HG02571 (cell line): ENCODE measurements at regions not wholly inside any gene's neighbourhood (a gene's known extent, or its start where the extent isn't known, plus 50 kb on each side); places are given as distances from the start of the nearest gene placed in this dataset.

ENCODE experiments used
- ATAC-seq: cut with Tn5 transposase; IDR thresholded peaks from one replicate; pipeline ENCODE4 v1.9.1; 2021; ENCODE audit warnings: mild to moderate bottlenecking, moderate library complexity; ENCODE audit not compliant: unreplicated experiment

DNA sequence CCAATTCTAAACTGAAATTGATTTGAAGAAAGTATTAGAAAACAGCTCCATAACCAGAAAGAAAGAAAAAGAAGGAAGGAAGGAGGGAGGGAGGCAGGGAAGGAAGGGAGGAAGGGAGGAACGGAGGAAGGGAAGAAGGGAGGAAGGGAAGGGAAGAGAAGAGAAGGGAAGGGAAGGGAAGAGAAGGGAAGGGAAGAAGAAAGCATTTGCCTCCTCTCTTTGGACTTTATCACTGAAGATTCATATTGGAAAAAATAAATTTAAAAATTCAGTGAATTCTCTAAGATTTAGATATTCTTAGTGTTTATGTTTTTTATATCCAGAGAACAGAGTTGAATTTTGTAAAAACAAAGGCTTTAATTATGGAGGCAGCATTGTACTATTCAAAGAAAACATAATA, 68.5 kb upstream of the NXT1 start:
- ATAC-seq = no peak

DNA sequence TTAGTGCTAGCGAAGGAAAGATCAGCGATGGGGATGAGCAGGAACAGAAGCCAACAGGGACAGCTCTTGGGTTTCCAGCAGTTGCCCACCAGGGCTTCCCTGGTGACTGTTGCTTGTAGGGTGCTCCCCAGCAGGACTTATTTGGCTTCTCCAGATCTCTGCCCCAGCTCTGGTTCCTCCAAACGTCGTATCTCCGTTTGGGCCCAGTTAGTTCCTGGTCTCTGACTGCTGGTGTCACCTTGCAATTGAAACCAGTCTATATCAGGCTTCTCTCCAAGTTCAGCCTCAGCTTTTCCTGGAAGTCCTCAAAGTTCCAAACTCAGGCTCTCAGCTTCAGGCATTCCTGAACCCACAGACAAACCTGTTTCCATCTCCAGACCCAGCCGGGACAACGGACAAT, 70.8 kb upstream of the NXT1 start:
- no peak for ATAC-seq

GRCh38 chr20:23278172-23278571, 72.4 kb upstream of the NXT1 start:
- ATAC-seq = no peak

GRCh38 chr20:23277316-23277715, 73.3 kb upstream of the NXT1 start:
- no peak for ATAC-seq

DNA sequence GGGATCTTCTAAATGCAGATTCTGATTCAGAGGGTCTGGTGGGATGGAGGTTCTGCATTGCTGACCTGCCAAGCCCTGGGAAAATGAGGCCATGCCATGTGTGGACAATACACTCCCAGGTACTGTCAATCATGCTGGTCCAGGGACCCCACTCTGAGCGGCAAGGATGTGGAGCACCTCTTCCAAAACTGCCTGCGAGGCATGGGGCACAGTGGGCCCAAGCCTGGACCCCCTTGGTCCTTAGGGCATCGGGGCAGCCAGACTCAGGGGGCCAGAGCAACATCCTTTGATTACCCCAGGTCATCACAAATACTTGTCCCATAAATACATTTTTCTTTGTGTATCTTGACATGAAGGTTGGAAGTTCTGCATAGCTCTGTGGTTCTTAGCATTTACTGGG, 76.8 kb upstream of the NXT1 start:
- no peak for ATAC-seq

- no peak for ATAC-seq
These were observed 78.2 kb upstream of the NXT1 start for GRCh38 chr20:23272176-23273029.

GRCh38 chr20:23270382-23270911, 80.1 kb upstream of the NXT1 start:
- no peak for ATAC-seq

GRCh38 chr20:23269954-23270353, 80.6 kb upstream of the NXT1 start:
- no peak for ATAC-seq

- ATAC-seq = no peak
These were observed 81.7 kb upstream of the NXT1 start for GRCh38 chr20:23268792-23269354.

- no peak for ATAC-seq
These were observed 82.7 kb upstream of the NXT1 start for GRCh38 chr20:23267909-23268308.

- no peak for ATAC-seq
These were observed 83.8 kb upstream of the NXT1 start for GRCh38 chr20:23266530-23267398.

DNA sequence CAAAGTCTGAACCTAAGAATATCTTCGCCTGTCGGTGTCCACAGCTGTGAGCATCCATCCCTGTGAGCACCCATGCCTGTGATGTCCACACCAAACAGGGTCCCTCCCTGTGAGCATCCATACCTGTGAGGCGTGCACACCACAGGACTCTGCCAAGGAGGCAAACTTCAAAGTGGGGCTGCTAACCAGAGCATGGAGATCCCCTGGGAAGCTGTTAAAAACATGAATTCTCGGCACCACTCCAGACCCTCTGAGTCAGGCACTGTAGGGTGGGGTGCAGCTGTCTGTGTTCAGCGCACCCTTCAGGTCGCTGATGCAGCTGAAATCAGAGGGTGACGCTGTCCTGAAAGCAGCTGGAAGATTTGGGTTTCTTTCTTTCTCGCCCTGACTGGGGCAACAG, 85.4 kb upstream of the NXT1 start:
- ATAC-seq = no peak

- no peak for ATAC-seq
These were observed 86.0 kb upstream of the NXT1 start for GRCh38 chr20:23264545-23264944.

DNA sequence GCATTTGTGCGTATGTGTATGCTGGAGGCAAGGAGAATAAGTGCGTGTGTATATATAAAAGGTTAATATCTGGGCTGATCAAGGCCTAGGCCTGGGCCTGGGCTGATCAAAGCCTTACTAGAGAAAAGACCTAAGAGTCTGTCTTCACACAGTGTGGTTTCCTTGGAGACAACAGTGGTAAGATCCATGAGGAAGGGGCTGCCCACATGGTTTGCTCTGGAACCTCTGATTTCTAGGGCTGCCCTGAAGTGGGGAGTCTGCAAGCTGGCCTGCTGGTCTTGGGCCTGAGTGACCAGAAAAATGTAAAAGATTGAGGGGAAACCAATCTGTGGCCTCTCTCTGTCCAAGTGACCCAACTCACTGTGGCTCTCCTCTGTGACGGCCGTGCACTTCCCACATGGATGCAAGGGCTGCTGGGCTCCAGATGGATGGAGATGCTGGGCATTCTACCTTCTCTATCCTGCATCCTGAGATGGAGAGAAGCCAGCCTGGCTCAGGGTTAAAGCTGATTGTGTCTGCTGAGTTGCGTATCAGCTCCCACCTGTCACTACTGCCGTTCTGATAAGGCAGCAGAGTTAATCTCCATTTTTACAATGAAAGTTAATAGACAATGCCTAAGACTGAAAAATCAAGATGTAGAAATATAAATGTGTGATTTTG, 90.3 kb upstream of the NXT1 start:
- no peak for ATAC-seq

DNA sequence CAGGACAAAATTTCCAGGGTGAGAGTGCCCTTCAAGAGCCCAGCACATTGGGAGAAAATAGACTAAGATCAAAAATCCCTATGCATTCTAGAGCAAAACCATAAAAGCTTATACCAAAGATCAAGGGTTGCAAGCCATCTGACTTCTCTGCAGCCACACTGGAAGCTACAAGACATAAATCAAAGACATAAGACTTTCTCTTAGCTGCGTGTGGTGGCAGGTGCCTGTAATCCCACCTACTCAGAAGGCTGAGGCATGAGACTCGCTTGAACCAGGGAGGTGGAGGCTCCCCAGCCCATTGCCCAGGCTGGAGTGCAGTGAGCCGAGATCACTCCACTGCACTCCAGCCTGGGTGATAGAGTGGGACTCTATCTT, 91.9 kb upstream of the NXT1 start:
- no peak for ATAC-seq

DNA sequence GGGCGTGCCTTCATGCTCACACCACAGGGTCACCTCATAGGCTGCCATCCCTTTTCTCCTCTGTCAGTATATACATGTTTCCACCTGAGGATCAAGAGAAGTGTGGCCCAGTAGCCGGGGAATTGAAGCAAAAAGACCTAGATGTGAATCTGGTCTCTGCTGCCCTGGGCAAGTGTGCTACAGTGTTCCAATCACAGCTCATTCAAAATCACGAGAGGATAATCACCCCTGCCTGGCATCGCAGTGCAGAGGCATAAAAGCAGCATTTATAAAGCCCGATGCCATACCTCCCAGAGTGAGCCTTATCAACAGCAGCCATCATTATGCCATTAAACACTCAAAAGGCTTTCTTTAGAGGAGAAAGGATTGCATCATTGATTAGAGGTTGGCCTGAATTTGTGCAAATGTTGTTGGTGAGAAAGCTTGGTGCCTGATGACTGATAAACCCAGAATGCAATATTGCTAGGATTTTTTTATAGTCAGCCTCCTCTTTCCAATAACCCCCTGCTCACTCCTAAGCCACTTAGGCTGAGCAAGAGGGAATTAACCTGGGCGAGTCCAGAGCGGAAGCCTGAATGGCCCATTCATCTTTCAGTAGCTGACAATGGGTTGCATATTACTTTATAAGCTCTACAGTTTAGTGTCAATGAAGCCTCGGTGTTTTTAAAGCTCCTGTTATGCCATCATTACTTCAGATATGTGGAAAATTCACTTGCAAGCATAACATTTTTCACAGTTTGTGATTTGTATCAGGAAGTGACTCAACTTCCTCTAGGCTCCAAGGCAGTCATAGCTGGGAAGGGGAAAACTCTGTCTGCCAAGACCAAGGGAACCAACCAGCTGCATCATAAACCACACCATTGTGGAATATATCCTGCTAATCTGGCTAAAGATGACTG, 92.5 kb upstream of the NXT1 start:
- ATAC-seq = no peak

DNA sequence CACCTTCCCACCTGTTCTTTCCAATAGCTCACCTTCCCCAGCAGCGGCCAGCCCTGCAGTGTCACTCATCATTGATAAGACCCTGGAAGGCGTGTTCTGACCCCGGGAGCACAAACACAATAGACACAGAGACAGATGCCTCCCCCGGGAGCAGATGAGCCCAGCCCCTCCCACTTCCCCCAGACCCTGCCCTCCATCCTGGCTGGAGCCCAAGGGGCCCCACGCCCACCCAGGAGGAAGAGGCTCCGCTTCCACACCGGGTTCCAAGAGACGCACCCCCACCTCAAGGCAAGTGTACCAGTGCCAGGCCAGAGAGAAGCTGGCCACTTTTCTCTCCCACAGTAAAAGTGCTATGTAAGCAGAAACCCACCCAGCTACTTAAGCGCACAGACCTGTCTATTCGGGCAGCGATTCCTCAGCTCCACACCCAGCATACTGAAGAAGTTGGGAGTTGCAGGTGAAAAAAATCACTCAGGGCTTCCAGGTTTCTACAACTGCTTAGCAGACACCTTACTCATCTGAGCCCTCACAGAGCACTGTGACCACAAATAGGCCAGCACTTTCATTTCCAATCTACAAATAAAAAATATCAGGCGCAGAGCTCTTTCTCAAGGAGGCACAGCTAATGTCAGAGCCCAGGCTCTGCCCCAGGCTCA, 93.4 kb upstream of the NXT1 start:
- ATAC-seq = no peak

DNA sequence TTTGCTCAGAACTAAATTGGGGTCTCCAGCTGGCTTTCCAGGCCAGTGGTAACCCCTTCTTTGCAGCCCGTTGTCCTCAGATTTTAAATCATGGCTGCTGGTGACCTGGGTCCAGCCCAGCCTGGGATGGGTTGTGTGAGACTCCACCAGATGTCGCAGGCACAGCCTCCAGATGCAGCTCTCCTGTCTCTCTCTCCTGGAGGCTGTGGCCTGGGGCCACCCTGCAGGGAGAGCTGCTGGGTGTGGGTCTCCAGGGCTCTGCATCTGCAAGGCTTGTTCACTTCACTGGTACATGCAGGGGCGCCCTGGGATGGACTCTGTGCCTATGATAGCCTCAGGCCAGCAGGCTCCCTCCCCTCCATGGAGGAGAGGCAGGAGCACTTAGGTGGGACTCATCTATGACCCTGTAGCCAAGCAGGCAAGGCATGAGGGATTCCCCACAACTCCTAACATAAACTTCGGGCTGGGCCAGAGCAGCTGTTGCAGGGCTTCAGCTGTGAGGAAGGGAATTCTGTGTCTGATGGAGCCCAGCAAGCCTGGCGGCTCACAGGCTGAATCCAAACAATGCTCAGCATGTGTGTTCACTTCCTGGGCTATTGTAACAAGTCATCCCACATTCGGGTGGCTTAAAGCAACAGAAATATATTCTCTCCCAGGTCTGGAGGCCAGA, 94.7 kb upstream of the NXT1 start:
- no peak for ATAC-seq

DNA sequence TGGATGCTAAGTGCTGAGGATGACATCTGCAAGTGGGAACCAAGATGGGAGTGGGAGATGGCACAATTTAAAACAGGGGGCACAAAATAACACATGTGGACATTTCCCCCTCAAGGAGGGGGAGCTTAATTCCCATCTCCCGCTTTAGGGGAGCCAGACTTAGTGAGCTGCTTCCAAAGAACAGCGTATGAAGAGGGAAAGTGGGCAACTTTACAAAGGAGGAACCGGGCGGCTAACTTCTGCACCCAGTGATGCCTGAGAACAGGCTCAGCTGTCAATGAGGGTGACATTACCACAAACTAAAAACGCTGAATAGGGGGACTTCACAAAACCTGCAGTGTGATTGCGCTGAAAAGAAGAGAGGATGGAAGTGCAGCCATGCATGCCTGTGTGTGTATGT, 95.5 kb upstream of the NXT1 start:
- ATAC-seq = no peak
